Superior temporal gyrus (tissue), 1 donor: ENCODE measurements at regions not wholly inside any gene's neighbourhood (a gene's known extent, or its start where the extent isn't known, plus 50 kb on each side); places are given as distances from the start of the nearest gene placed in this dataset.

Experiments
- DNase-seq: peaks from one replicate; pipeline ENCODE4 v3.0.0-alpha.2; 2016; ENCODE audit errors: extremely low spot score

DNA sequence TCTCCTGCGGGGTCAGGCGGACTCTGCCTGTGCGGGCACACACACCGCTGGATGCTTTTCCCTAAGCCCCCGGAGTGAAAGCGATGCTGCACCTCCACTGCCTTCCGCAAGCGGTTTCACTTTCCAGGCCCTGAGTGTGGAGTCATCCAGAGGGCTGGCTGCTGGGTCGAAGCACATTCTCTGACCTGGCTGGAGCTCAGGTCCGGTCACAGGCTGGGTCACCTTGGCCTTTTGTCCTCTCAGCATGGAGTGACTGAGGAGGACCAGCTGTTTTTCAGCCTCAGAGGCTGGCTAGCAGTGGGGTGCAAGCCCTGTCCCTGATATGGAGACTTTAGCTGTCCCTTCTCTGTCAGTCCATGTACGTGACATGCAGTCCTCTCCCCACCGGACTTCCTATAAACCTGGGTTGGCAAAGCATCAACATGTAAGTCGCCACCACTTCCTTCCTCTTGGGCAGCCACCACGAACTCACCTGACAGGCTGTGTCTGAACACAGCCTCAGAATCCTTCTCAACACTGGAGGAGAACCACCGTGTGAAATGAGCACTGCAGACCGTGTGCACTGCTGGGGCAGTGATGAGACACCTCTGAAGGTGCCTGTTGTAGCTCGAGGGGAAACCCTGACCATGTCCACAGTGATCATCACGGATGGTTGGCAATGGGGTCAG lies 51.3 kb downstream of the GADD45G start:
- DNase-seq, result no peak

- DNase-seq, result no peak
Observed at GRCh38 chr9:89657295-89657694, 52.5 kb downstream of the GADD45G start.

- no peak for DNase-seq
Observed at GRCh38 chr9:89657765-89658164, 53.0 kb downstream of the GADD45G start.

GRCh38 chr9:89658401-89658800 lies 53.6 kb downstream of the GADD45G start:
- no peak for DNase-seq

GRCh38 chr9:89658931-89659330 lies 54.1 kb downstream of the GADD45G start:
- no peak for DNase-seq

DNA sequence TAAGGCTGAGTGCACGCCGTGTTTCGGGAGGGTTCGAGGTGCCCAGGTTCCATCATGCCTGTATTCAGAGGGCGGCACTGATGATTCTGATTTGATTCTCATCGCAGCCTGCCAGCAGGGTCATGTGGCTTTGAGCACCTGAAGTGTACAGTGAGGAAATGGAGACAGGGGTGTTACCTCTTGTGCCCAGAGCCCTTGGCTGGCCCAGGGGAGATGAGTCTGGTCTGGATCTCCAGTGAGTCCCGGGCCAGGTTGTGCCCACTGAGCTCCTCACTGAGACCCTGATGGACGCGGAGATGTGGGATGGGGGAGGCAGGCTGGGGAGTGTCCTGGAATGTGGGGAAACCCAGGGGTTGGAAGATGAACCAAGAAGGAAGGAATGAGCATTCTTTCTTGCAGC lies 54.7 kb downstream of the GADD45G start:
- no peak for DNase-seq

DNA sequence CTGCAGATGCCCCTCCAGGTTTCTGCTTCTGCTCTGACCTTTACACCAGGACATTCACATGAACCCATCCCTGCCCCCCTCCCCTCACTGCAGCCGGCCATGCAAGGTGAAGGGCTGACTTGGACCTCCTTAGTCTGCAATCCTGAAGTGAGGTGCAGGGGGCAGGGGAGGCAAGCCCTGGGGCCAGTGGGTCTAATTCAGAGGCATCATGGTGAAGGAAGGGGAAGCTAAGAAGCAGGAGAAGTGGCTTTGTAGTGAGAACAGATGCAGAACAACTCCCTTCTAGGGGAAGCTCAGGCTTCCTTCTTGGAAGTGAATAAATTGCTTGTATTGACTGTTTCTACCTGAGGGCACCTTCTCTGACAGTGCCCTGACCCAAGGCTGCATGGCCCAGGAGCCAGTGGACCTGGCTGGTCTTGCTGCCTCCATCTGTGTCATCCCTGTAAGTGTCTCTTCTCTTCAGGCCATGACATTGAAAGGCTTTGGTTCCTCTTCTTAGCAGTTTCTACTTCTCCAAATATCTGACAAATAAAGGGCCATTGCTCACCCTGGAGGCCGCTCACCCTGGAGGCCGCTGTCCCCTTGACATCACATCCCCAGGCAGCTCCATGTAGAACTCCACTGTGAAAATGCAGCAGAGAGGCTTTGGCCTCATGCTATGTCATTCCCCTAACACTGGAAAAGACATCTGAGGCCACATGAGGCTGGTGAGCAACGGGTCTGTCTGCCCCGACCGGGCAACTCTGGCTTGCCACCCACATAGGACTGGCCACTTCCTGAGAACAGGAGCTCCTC lies 55.3 kb downstream of the GADD45G start:
- DNase-seq, result no peak

- DNase-seq, result peak; percentile 38
Observed at GRCh38 chr9:89661391-89661949, 56.7 kb downstream of the GADD45G start.

GRCh38 chr9:89661956-89662717 lies 57.3 kb downstream of the GADD45G start:
- DNase-seq, result peak; percentile 98

DNA sequence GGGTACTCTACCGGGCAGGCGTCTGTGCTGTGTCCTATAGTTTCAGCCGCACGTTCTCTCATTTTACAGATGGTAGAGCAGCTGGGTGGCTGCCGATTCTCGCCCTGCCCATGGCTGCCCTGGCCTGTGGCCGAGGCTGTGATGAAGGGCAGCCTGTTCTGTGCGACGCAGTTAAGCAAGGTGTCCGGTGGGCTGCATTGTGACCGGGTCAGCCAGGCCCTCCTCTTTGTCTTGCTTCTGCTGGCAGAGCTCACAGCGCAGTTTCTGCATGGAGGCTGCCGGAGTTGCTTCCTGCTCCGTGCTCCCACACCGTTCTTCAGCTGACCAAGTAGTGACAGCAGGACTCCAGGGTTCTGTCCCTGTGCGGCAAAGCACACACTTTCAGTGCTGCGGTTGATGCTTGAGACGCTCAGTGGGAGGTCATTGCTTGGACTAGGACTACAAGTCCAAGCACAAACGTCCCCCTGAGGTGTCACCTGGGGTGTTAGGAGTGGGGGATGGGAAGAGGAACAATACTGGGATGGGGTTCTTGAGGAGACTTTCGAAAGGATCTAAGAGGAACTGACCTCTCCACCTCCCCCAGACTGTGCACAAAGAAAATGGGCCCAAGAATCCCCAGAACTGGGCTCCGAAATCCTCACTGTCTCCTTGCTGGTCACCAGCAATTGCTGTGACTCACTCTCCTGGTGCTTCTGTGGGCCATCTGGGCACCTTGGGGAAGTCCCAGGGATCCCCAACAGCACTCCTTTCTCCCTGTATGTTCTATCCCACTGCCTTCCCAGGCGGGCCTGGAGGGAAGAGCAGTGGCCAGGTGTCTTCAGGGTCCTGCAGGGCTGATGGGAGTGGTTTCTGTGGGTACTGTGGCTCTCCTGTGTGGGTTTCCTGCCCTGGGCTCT lies 58.2 kb downstream of the GADD45G start:
- no peak for DNase-seq

- DNase-seq, result no peak
Observed at GRCh38 chr9:89663614-89663970, 58.8 kb downstream of the GADD45G start.

DNA sequence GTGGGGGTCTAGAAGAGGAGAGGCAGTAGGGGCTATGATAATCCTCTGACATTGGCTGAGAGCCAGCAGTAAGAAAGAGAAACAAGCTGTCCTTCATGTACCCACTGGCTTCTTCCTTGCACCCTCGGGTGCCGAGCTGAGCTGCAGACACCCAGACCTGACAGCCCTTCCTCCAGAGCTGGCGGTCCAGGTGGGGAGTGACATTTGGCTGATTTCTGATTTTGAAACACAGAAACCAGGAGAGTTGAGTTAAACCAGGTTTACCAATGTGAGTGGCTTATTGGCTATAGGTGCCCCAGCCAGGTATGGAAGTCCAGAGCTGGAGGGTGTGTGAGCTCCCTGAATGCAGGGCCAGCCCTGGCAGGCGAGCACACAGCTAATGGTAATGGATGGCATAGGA lies 59.2 kb downstream of the GADD45G start:
- DNase-seq, result no peak

- no peak for DNase-seq
Observed at GRCh38 chr9:89664896-89665329, 60.1 kb downstream of the GADD45G start.

GRCh38 chr9:89666364-89666763 lies 61.6 kb downstream of the GADD45G start:
- no peak for DNase-seq

DNA sequence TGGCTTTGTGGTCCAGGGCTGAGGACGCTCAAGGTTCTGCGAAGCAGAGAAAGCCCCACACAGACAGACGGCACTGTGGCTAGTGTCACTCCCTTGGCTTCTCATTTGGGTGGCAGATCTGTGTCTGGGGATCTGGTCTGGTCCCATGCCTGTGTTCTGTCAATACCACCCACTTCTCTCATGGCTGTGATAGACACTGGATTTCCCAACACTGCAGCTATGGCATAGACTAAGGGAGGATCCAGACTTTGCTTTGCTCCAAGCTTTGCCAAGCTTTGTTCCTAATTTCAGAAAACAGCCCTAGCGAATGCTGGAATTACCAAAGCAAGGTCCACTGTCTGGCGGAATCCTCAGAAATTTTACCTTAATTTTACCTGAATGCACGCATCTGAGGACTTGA lies 62.1 kb downstream of the GADD45G start:
- DNase-seq, result no peak

GRCh38 chr9:89667726-89668125 lies 62.9 kb downstream of the GADD45G start:
- DNase-seq, result no peak

GRCh38 chr9:89668216-89668865 lies 63.5 kb downstream of the GADD45G start:
- DNase-seq, result no peak

- DNase-seq, result no peak
Observed at GRCh38 chr9:89668866-89669246, 64.0 kb downstream of the GADD45G start.

DNA sequence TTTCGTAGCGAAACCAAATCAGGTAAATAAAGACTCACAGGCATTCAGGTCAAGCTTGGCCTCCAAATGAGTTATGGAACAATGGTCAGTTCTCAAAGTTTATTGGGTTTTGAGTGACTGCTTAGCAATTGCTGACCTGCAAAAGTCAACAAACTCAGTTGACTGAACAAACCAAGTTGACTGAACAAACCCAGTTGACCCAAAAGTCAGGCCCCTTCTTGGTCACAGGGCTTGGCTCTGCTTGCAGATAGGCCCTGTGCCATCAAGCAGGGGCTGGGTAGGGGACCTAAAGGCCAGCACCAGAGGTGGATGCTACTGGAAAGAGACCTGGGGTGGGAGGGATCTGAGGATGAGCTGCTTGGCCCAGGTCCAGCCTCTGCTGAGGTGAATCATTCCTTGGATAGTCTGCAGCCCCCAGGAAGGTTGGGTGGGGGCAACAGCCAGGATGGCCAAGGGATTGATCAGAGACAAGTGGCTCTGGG lies 64.6 kb downstream of the GADD45G start:
- no peak for DNase-seq

DNA sequence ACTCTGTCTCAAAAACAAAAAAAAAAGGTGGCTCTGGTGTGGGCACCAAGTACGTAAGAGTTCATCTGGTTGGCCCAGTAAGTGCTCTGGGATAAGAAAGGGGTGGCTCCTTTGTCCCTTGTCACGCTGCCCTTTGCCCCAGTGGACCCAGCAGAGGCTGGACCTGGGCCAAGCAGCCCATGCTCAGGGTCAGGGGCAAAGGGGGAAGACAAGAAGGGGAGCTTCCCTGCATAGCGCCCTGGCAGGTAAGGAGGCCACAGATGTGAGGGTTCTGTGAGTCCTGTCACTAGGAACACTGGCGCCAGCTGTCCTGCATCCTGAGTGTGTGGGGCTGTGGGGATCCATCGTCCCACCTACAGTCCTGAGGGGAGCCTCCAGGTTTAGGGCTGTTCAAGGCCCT lies 65.3 kb downstream of the GADD45G start:
- no peak for DNase-seq
